ENCODE measurements at regions not wholly inside any gene's neighbourhood (a gene's known extent, or its start where the extent isn't known, plus 50 kb on each side); places are given as distances from the start of the nearest gene placed in this dataset.

GRCh38 chr3:13134166-13134878 is 61.1 kb upstream of the IQSEC1 start:
- DNase-seq = peak; percentile 30

- DNase-seq = peak; percentile 41
Observed at GRCh38 chr3:13133471-13133981, 60.3 kb upstream of the IQSEC1 start.

GRCh38 chr3:13132731-13133410 is 59.6 kb upstream of the IQSEC1 start:
- DNase-seq = peak; percentile 12

GRCh38 chr3:13132281-13132680 is 59.1 kb upstream of the IQSEC1 start:
- DNase-seq = peak; percentile 18

- DNase-seq = no peak
Observed at GRCh38 chr3:13130464-13131193, 57.4 kb upstream of the IQSEC1 start.

DNA sequence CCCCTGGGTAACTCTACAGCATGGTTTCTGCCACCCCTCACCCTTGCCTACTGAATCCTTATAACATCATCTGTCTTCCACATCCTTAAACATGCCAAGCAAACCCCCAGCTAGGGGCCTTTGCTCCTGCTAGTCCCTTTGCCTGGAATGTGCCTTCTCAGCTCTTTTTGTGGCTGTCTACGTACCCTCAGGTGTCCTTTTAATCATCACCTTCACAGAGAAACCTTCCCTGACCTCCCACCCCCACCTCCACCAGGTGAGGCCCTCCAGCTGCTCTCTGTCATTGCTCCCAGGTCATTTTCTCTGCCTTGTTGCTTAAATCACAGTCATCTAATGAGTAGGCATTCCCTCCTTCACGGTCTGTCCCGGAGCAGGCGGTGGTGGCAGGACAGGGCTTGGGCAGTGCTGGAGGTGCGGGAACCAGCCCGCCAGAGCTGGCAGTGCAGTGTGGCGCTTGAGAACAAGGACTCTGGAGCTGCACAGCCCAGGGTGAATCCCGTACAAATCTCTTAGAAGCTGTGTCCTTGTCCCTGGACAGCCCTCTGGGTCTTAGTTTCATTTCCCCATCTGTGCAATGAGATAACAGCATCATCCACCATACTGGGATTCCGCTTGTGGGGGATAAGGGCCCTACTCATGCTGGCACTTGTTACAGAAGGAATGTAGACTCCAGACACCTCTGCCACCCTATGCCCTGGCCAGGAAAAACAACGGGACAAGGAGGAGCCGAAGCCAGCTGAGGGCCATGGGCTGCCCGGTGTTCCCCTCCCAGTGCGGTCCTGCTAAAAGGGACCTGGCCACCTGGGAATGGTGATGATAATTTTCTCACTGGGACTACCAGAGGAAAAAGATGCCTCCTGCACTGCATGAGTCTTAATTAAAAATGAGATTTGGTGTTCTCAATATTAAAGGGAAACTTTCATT is 52.1 kb upstream of the IQSEC1 start:
- DNase-seq = no peak

- DNase-seq = no peak
Observed at GRCh38 chr3:13124631-13125030, 51.4 kb upstream of the IQSEC1 start.

- DNase-seq = no peak
Observed at GRCh38 chr3:13123765-13124164, 50.5 kb upstream of the IQSEC1 start.

DNA sequence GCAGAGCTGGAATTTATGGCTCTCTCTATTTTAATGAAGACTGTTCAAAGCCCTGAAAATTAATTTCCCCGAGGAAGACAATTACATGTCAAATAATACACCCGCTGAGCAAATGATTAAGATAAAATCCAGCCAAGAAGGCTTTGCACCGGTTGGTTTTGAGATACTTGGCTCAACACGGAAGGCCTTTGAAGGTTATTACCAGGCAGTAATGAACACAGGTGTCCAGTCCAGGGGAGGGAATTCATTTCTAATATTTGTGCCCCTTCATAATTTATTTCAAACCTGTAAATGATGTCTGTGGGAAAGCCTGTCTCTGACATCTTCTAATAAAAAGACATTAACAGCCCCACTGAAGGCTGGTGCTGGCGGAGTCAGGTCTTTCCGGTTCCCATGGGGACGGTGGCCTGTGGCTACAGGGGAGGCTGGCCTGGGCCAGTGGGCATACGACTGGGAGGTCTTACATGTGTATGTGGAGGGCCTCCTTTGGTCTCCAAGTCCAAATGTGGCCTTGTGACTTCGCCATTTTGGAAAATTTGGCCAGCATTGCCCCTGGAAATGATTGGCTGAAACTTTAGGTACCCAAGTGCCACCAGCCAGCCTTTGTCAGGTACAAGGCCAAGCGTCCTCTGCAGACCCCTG is 49.9 kb upstream of the IQSEC1 start:
- no peak for DNase-seq

Measured in activated CD8-positive, alpha-beta memory T cell treated with anti-CD3 and anti-CD28 coated beads, Interleukin-2, amount 50 U/mL, for 48 hours (primary cell).